NCI-H1694 treated with DMSO at 0.1 percent for 48 hours (cell line): ENCODE measurements at regions not wholly inside any gene's neighbourhood (a gene's known extent, or its start where the extent isn't known, plus 50 kb on each side); places are given as distances from the start of the nearest gene placed in this dataset.
"Not testable (repeated sequence)": the region's sequence is repeated elsewhere in the genome, so short reads cannot be mapped to it uniquely, and the experiment has no call there.

Experiments used
- DNase-seq: peaks from one replicate; lab custom pipeline; 2025; lab: John Stamatoyannopoulos, UW

DNA sequence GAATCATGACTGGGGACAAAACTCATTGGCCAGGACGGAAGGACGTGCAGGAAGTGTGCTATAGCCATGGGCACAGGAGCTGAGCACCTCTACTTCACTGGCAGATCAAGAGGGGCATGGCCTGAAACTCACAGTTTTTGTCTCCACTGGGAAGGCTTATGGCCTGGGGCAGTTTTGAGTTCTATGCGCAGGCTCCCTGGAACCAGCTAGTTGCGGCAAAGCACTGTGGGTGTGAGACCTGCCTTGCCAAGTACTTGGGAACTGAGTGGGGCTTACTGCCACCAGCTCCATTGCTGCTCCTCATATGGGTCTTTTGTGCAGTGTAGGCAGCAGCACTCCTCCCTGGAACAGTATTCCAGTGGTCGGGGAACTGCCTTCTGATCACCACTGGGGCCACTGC lies 282.6 kb upstream of the EYS start:
- no peak for DNase-seq

GRCh38 chr6:65988006-65988405 lies 281.0 kb upstream of the EYS start:
- no peak for DNase-seq

GRCh38 chr6:65984089-65984488 lies 277.1 kb upstream of the EYS start:
- DNase-seq: no peak

DNA sequence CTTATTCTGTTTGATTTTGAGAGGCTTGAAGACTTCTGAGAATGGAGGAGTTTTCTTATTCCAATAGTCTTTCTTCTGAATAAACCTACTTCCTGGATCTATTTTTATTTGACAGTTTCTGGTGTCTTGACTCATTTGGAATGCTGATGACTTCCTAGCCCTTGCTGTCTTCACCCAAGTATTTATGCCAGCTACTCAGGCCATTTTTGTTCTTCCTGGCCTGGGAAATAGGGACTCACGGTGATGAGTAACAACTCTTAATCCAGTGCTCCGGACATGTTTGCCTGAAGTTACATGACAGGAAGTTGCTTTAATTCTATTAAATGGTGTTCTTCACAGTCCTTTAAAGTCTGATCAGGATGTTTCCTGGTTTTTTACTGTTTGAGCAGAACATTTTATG lies 272.1 kb upstream of the EYS start:
- no peak for DNase-seq

GRCh38 chr6:65971252-65971651 lies 264.2 kb upstream of the EYS start:
- DNase-seq: not testable (repeated sequence)

GRCh38 chr6:65964261-65964660 lies 257.2 kb upstream of the EYS start:
- no peak for DNase-seq

GRCh38 chr6:65955034-65955433 lies 248.0 kb upstream of the EYS start:
- DNase-seq: no peak

DNA sequence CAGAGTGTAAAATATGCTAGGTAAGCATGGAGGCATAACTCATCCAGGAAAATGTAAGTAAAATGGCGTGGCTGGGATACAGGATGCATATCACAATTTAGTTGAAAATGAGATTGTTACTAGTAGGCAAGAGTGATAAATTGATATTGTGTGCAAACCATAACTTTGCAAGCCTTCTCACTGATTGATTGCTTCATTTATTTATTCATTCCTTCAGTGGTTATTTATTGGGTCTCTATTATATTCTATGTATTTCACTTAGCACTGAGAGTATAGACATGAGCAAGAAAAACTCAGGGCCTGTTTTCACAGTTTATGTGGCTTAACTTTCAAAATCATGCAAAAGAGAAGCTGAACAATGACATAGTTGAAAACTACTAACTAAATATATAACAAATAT lies 241.0 kb upstream of the EYS start:
- DNase-seq: no peak

DNA sequence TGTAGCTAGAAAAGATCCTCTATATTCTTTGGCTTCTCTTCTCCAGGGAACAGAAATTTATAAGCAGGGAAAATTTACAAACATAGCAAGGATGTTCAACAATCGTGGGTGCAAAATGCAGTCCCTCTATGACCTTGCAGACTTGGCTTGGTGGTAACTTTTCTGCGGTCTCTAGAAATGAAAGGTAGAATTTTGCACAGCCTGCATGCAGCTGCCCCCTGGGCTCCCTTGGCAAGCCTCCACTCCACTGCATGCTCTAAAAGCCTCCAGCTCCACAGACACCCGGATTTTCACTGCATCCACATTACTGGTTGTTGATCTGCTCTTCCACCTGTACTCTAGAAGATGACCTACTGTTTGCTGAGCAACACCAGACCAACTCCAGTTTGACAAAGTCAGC lies 236.5 kb upstream of the EYS start:
- no peak for DNase-seq

DNA sequence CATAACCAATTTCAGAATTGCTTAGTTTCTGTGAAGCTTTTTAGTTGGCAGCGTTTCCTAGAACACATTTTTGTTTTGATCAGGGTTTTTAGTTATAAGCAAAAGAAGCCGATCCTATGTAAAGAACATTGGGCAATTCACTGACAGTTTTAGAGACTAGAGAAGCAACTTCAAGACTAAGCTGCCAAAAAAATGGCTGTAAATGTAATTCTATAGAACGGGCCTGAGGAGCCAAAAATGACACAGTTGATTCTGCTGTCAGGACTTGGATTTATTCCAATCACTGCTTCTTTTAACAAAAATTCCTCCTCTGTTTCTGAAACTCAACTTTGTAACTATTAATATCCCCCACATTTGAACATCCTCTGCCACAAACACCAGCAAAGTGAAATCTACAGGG lies 236.0 kb upstream of the EYS start:
- DNase-seq: no peak

- DNase-seq: no peak
These were observed 231.0 kb upstream of the EYS start for GRCh38 chr6:65938000-65938399.

DNA sequence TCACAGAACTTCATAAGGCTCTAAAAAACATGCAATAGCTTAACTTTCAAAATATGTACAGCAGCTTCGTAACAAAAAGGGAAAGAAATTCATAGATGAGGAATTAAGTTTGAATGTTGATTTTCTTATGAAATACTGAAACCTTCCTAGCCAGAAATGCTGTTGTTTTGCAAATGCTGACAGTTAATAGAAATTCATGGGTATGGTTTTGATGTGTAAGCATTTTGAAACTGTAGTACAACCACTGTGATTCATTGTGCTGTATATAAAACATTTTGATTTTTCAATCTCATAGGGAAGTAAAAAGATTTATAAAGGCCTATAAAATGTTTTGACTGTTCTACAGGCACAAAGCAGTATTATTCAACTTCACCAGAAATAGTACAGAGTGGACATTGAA lies 228.4 kb upstream of the EYS start:
- DNase-seq: no peak

DNA sequence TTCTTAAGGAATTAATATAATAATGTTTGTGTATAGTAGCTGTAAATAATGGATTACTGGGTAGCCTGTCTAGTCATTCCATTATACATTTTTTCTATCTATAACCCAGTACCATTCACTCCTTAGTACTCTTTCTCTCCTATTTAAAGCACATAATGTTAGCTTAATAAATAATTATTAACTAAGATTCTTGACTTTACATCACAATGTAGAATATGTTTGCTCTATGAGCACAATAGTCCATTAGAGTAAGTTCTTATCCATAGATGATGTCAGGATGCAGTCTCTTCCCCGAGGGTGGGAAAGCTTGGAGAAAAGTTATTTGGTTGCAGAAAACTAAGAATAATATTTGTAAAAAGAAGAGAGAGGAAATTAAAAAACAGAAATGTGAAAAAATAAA lies 226.4 kb upstream of the EYS start:
- no peak for DNase-seq

- no peak for DNase-seq
These were observed 220.1 kb upstream of the EYS start for GRCh38 chr6:65927141-65927540.

DNA sequence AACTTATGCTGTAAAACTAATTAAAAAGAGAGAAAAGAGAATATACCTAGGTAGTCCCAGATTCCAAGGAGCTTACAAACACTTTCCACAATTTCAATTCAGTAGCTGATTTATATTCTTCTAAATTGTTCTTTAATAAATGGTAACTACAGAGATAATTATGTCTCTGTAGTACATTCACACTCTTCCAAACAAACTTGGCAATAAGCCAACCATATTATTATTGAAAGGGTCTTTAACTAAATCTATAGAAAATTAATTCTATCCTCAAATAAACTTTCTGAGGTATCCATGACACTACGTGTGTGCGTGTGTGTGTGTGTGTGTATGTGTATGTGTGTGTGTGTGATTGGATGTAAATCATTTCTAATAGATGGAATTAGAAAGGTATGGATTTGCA lies 217.4 kb upstream of the EYS start:
- no peak for DNase-seq

DNA sequence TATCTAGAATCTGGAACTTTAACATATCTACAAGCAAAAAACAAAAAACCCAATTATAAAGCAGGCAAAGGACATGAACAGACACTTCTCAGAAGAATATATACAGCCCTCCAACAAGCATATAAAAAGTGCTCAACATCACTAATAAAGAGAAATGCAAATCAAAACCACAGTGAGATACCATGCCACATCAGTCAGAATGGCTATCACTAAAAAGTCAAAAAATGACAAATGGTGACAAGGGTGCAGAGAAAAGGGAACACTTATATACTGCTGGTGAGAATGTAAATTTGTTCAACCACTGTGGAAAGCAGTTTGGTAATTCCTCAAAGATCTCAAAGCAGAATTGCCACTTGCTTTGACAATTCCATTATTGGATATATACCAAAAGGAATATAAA lies 215.0 kb upstream of the EYS start:
- DNase-seq: no peak

GRCh38 chr6:65908065-65908464 lies 201.0 kb upstream of the EYS start:
- no peak for DNase-seq

DNA sequence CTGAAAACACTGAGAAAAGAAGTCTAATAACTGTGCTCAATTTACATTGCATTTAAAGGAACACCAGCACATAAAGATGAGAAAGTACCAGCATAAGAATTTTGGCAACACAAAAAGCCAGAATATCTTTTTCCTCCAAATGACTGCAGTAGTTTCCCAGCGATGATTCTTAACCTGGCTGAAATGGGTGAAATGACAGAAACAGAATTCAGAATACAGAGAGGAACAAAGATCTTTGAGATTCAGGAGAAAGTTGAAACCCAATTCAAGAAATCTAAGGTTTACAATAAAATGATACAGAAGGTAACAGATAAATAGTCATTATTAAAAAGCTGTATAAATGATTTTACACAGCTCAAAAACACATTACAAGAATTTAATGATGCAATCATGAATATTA lies 197.0 kb upstream of the EYS start:
- no peak for DNase-seq

- no peak for DNase-seq
These were observed 193.9 kb upstream of the EYS start for GRCh38 chr6:65900928-65901327.

DNA sequence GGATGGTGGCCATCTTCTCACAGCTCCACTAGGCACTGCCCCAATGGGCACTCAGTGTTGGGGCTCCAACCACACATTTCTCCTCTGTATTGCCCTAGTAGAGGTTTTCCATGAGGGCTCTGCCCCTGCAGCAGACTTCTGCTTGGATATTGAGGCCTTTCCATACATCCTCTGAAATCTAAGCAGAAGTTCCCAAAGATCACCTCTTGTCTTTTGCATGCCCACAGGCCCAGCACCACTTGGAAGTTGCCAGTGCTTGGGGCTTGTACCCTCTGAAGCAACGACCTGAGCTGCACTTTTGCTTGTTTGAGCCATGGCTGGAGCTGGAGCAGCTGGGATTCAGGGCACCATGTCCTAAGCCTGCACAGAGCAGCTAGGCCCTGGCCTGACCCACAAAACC lies 189.1 kb upstream of the EYS start:
- DNase-seq: no peak

DNA sequence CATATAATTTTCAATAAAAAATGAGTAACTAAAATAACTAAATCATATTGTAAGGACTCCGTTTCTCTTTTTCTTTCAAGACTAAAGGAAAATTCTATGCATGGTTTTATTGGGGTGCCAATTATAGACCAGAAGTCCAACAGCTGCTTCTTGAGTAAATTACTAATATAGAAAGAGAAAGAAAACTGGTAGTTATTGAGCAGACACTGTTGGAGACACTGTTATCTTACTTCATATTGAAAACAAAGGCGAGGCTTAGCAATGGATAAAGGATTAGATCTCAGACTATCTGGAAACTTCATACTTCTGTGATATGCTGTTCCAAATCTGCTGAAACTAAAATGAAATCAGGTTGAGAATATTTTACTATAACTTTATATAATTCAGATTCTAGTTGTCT lies 169.6 kb upstream of the EYS start:
- DNase-seq: no peak

- DNase-seq: no peak
These were observed 145.4 kb upstream of the EYS start for GRCh38 chr6:65852369-65852852.

DNA sequence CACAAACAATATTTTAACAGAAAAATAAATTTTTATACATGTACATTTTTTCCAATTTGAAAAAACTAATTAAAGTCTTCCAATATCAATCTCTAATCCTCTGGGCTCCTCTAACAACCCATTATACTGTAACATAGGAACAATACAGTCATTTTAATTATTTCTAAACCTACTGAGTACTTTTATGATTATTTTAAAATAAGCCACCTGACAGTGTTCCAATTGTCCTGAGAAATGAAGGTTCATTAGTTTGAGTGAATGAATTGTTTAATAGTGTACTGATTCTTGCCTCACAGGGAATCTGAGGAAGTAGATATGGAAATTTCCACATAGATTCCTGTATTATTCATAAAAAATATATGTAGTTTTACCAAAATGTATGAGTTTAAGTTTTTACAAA lies 123.1 kb upstream of the EYS start:
- DNase-seq: no peak

- no peak for DNase-seq
These were observed 112.1 kb upstream of the EYS start for GRCh38 chr6:65819152-65819551.

- DNase-seq: no peak
These were observed 111.5 kb upstream of the EYS start for GRCh38 chr6:65818576-65818975.
